OCI-LY1 (cell line): ENCODE measurements at regions not wholly inside any gene's neighbourhood (a gene's known extent, or its start where the extent isn't known, plus 50 kb on each side); places are given as distances from the start of the nearest gene placed in this dataset.

Experiments
- H2AFZ ChIP-seq: fragments of 200-600 bp; sonication (generic), shearing (Covaris generic); 2 replicates; pipeline ENCODE4 v1.6.0; 2014; ENCODE audit warnings: antibody characterized with exemption, mild to moderate bottlenecking, low read length
- H3F3A ChIP-seq: fragments of 200-600 bp; sonication (generic), shearing (Covaris generic); 2 replicates; pipeline ENCODE4 v1.6.0; 2014; ENCODE audit warnings: mild to moderate bottlenecking, antibody characterized with exemption, low read length, moderate library complexity; ENCODE audit not compliant: insufficient read depth
- H3K27ac ChIP-seq: fragments of 200-600 bp; sonication (generic); 2 replicates; pipeline ENCODE4 v1.5.1; 2014; ENCODE audit warnings: low read length, mixed run types, mild to moderate bottlenecking, low read depth; ENCODE audit not compliant: poor library complexity, severe bottlenecking
- H3K27me3 ChIP-seq: fragments of 200-600 bp; sonication (generic); 2 replicates; pipeline ENCODE4 v1.6.0; 2014; ENCODE audit warnings: antibody characterized with exemption, mild to moderate bottlenecking, low read length, moderate library complexity; ENCODE audit not compliant: insufficient read depth
- H3K36me3 ChIP-seq: fragments of 200-600 bp; sonication (generic); 2 replicates; pipeline ENCODE4 v1.6.1; 2014; ENCODE audit warnings: mild to moderate bottlenecking, antibody characterized with exemption, low read length, moderate library complexity, mixed read lengths; ENCODE audit not compliant: insufficient read depth
- H3K4me1 ChIP-seq: fragments of 200-600 bp; sonication (generic); 2 replicates; pipeline ENCODE4 v1.5.1; 2014; ENCODE audit warnings: mild to moderate bottlenecking, low read length, moderate library complexity; ENCODE audit not compliant: insufficient read depth, severe bottlenecking
- H3K4me2 ChIP-seq: fragments of 200-600 bp; sonication (generic), shearing (Covaris generic); 2 replicates; pipeline ENCODE4 v1.6.1; 2014; ENCODE audit warnings: low read length
- H3K4me3 ChIP-seq: fragments of 200-600 bp; sonication (generic); 2 replicates; pipeline ENCODE4 v1.5.1; 2014; ENCODE audit warnings: low read length, low read depth, mild to moderate bottlenecking, mixed read lengths; ENCODE audit not compliant: poor library complexity, severe bottlenecking
- H3K79me2 ChIP-seq: fragments of 200-600 bp; shearing (Covaris generic); 2 replicates; pipeline ENCODE4 v1.6.1; 2016; ENCODE audit warnings: mixed run types, low read length, mixed read lengths; ENCODE audit not compliant: insufficient read depth
- H3K9ac ChIP-seq: fragments of 200-600 bp; sonication (generic), shearing (Covaris generic); 2 replicates; pipeline ENCODE4 v1.6.1; 2014; ENCODE audit warnings: mild to moderate bottlenecking, low read length, mixed read lengths
- H3K9me2 ChIP-seq: fragments of 200-600 bp; sonication (generic), shearing (Covaris generic); 2 replicates; pipeline ENCODE4 v1.6.1; 2014; ENCODE audit warnings: low read depth, mild to moderate bottlenecking, low read length, mixed read lengths
- H3K9me3 ChIP-seq: fragments of 200-600 bp; shearing (Covaris generic); 2 replicates; pipeline ENCODE4 v1.6.1; 2014; ENCODE audit warnings: low read length, mixed read lengths
- H4K20me1 ChIP-seq: fragments of 200-600 bp; sonication (generic), shearing (Covaris generic); 2 replicates; pipeline ENCODE4 v1.6.0; 2016; ENCODE audit warnings: mild to moderate bottlenecking, low read length; ENCODE audit not compliant: insufficient read depth
- EZH2 ChIP-seq: fragments of 200-600 bp; sonication (generic), shearing (Covaris generic); IDR thresholded peaks from 2 replicates; pipeline ENCODE4 v1.8.0; 2017; ENCODE audit warnings: borderline replicate concordance, mixed run types, mild to moderate bottlenecking, antibody characterized with exemption, low read length, moderate library complexity, mixed read lengths
- TF ChIP-seq, protein P1 (sequence below): fragments of 200-600 bp; sonication (generic), shearing (Covaris generic); IDR thresholded peaks from 2 replicates; pipeline ENCODE4 v1.5.1; 2017; ENCODE audit warnings: mild to moderate bottlenecking, antibody characterized with exemption, low read length, moderate library complexity, mixed read lengths

- TF ChIP-seq, protein P1, sequence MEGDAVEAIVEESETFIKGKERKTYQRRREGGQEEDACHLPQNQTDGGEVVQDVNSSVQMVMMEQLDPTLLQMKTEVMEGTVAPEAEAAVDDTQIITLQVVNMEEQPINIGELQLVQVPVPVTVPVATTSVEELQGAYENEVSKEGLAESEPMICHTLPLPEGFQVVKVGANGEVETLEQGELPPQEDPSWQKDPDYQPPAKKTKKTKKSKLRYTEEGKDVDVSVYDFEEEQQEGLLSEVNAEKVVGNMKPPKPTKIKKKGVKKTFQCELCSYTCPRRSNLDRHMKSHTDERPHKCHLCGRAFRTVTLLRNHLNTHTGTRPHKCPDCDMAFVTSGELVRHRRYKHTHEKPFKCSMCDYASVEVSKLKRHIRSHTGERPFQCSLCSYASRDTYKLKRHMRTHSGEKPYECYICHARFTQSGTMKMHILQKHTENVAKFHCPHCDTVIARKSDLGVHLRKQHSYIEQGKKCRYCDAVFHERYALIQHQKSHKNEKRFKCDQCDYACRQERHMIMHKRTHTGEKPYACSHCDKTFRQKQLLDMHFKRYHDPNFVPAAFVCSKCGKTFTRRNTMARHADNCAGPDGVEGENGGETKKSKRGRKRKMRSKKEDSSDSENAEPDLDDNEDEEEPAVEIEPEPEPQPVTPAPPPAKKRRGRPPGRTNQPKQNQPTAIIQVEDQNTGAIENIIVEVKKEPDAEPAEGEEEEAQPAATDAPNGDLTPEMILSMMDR, result no peak
- no peak for TF ChIP-seq EZH2
These were observed 731.5 kb upstream of the AGA start for GRCh38 chr4:178173771-178174170.

DNA sequence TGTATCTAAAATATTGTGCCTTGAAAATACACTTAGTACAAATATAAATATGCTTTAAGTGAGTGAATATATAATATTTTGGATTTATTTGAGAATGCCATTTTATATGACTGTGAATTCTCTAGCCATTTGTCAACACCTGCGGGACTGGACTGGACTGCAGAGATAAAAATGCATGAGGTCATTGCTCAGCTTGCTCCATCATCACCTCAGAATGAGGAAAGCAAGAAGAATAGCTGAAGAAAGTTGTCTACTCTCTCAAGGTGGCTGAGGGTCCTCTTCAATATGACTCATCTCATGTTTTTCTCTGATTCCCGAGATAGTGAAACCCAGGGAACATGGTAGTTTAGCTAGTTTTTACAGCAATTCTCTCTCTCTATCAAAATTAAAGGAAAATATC, 732.5 kb upstream of the AGA start:
- Histone ChIP-seq H3K36me3 (no peaks in the 10 kb centered on the region), H3K4me3 (no peak overlapping the region), H3K9me2 (no peaks in the 10 kb centered on the region), H2AFZ (no peak overlapping the region), H3K4me1 (no peaks in the 10 kb centered on the region), H3K79me2 (no peaks in the 10 kb centered on the region), H3K4me2 (no peak overlapping the region), H3K27me3 (no peaks in the 10 kb centered on the region), H3K9ac (no peak overlapping the region), H4K20me1 (no peaks in the 10 kb centered on the region), H3K27ac (no peak overlapping the region), H3F3A (no peaks in the 10 kb centered on the region), H3K9me3 (no peaks in the 10 kb centered on the region)
- TF ChIP-seq EZH2, result no peak
- TF ChIP-seq, protein P1, result no peak

More at GRCh38 chr4:178173771-178174170, 731.5 kb upstream of the AGA start:
- H2AFZ ChIP-seq, result no peak overlapping the region
- H3K27ac ChIP-seq, result no peak overlapping the region
- no peaks in the 10 kb centered on the region for H4K20me1 ChIP-seq
- H3K4me2 ChIP-seq, result no peak overlapping the region
- no peaks in the 10 kb centered on the region for H3F3A ChIP-seq
- no peaks in the 10 kb centered on the region for H3K36me3 ChIP-seq
- H3K9ac ChIP-seq, result no peak overlapping the region
- H3K79me2 ChIP-seq, result no peaks in the 10 kb centered on the region
- H3K4me1 ChIP-seq, result no peaks in the 10 kb centered on the region
- H3K27me3 ChIP-seq, result no peaks in the 10 kb centered on the region
- H3K4me3 ChIP-seq, result no peak overlapping the region
- no peaks in the 10 kb centered on the region for H3K9me2 ChIP-seq
- H3K9me3 ChIP-seq, result no peaks in the 10 kb centered on the region

GRCh38 chr4:178185517-178185916, 743.3 kb upstream of the AGA start:
- Histone ChIP-seq H3K9me2 (no peaks in the 10 kb centered on the region), H3K27me3 (no peaks in the 10 kb centered on the region), H3K79me2 (no peaks in the 10 kb centered on the region), H3K4me3 (no peak overlapping the region), H3K27ac (no peak overlapping the region), H3F3A (no peaks in the 10 kb centered on the region), H3K36me3 (no peaks in the 10 kb centered on the region), H3K4me1 (no peaks in the 10 kb centered on the region), H2AFZ (no peak overlapping the region), H3K9ac (no peak overlapping the region), H3K4me2 (no peak overlapping the region), H4K20me1 (no peaks in the 10 kb centered on the region), H3K9me3 (no peaks in the 10 kb centered on the region)
- no peak for TF ChIP-seq EZH2

DNA sequence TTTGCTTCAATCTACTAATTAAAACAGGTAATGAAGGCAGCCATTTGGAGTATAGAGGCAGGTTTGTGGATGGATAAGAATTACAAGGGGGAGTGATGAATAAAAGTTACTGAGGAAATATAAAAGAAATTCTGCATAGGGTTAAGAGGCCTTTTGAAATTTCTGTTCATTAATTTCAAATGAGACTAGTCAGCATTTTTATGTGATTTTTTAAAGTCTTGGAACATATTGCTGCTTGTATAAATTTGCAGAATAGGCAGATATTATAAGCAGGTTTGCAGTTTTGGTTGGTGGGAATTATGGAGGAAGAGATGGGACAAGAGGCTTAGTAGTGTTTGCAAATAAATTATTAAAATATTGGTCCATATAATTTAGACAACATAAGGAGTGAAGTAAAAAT, 750.4 kb upstream of the AGA start:
- no peaks in the 10 kb centered on the region for H3K9me3 ChIP-seq
- no peaks in the 10 kb centered on the region for H3K27me3 ChIP-seq
- no peak overlapping the region for H3K4me2 ChIP-seq
- H3K36me3 ChIP-seq, result no peaks in the 10 kb centered on the region
- H3K9ac ChIP-seq, result no peak overlapping the region
- TF ChIP-seq EZH2, result no peak
- TF ChIP-seq, protein P1, result no peak
- no peaks in the 10 kb centered on the region for H3K4me1 ChIP-seq
- no peaks in the 10 kb centered on the region for H4K20me1 ChIP-seq
- no peaks in the 10 kb centered on the region for H3F3A ChIP-seq
- H3K79me2 ChIP-seq, result no peaks in the 10 kb centered on the region
- H3K9me2 ChIP-seq, result no peaks in the 10 kb centered on the region; the same call in 1 of the 2 replicates
- no peak overlapping the region for H3K27ac ChIP-seq
- no peak overlapping the region for H2AFZ ChIP-seq
- H3K4me3 ChIP-seq, result no peak overlapping the region
